ENCODE measurements at regions not wholly inside any gene's neighbourhood (a gene's known extent, or its start where the extent isn't known, plus 50 kb on each side); places are given as distances from the start of the nearest gene placed in this dataset.

GRCh38 chr1:228837817-228838716, 102.8 kb downstream of the RHOU start (continued):
- TF ChIP-seq POLR2G (IDR thresholded peaks at IDR 0.05; ENCODE audit: low read depth, low read length) (peak; percentile 92), YEATS4 (CRISPR knock-in tag; IDR thresholded peaks at IDR 0.05; ENCODE audit: borderline replicate concordance) (peak; percentile 46; the same call in 1 of the 2 replicates), ZNF577 (CRISPR knock-in tag; IDR thresholded peaks at IDR 0.05; ENCODE audit: borderline replicate concordance, low read depth) (no peak), CC2D1A (CRISPR knock-in tag; IDR thresholded peaks at IDR 0.05) (no peak), REPIN1 (CRISPR knock-in tag; IDR thresholded peaks at IDR 0.05; ENCODE audit: borderline replicate concordance, low read depth) (no peak), PRDM10 (CRISPR knock-in tag; IDR thresholded peaks at IDR 0.05; ENCODE audit: low read depth) (0 out of 2 replicates have a peak, but pooled peaks have one; percentile 21), CBFB (CRISPR knock-in tag; IDR thresholded peaks at IDR 0.05) (no peak), CSRNP2 (CRISPR knock-in tag; conservative IDR thresholded peaks at IDR 0.05; ENCODE audit: low read depth) (no peak), IRX3 (CRISPR knock-in tag; IDR thresholded peaks at IDR 0.05; ENCODE audit: borderline replicate concordance, low read depth) (no peak), NFIB (CRISPR knock-in tag; IDR thresholded peaks at IDR 0.05; ENCODE audit: borderline replicate concordance) (no peak), TEF (CRISPR knock-in tag; IDR thresholded peaks at IDR 0.05) (peak; percentile 77; the same call in 1 of the 2 replicates), ZMAT5 (CRISPR knock-in tag; IDR thresholded peaks at IDR 0.05; ENCODE audit: borderline replicate concordance, low read depth) (no peak), SPEN (CRISPR knock-in tag; IDR thresholded peaks at IDR 0.05; ENCODE audit: low read depth) (peak; percentile 75; the same call in 1 of the 2 replicates), ZNF841 (CRISPR knock-in tag; IDR thresholded peaks at IDR 0.05; ENCODE audit: borderline replicate concordance) (no peak), ZBTB39 (CRISPR knock-in tag; IDR thresholded peaks at IDR 0.05) (no peak), PATZ1 (CRISPR knock-in tag; IDR thresholded peaks at IDR 0.05) (peak; percentile 27; the same call in 1 of the 2 replicates)

Data from HepG2 (cell line).